CD4-positive, CD25-positive, alpha-beta regulatory T cell (primary cell): ENCODE measurements at regions not wholly inside any gene's neighbourhood (a gene's known extent, or its start where the extent isn't known, plus 50 kb on each side); places are given as distances from the start of the nearest gene placed in this dataset.
"Not testable (repeated sequence)": the region's sequence is repeated elsewhere in the genome, so short reads cannot be mapped to it uniquely, and the experiment has no call there.

Source experiments
- ATAC-seq, 2 donors: fragments of 150-1000 bp; cut with Tn5 transposase; one replicate each; pipeline ENCODE4 v1.10.0; 2021; ENCODE audit warnings: low read depth in 2 of 2, moderate number of reproducible peaks in 2 of 2, moderate library complexity in 1 of 2
- DNase-seq, 3 donors: peaks; one replicate each; pipeline versions ENCODE4 v3.0.0 to v3.0.0-alpha.2; 2012 to 2022; ENCODE audit warnings: mixed read lengths in 1 of 3
- H3K27ac ChIP-seq: one replicate; pipeline ENCODE4 v1.7.0; 2013; ENCODE audit warnings: mild to moderate bottlenecking, low read length; ENCODE audit not compliant: insufficient read depth, poor library complexity, severe bottlenecking
- H3K27me3 ChIP-seq: one replicate; pipeline ENCODE4 v1.7.0; 2013; ENCODE audit warnings: low read length; ENCODE audit not compliant: control insufficient read depth, insufficient read depth
- H3K36me3 ChIP-seq: one replicate; pipeline ENCODE4 v1.7.0; 2013; ENCODE audit warnings: mild to moderate bottlenecking, low read length, moderate library complexity; ENCODE audit not compliant: control insufficient read depth, insufficient read depth
- H3K4me1 ChIP-seq: 2 replicates; pipeline ENCODE4 v1.7.0; 2013; ENCODE audit warnings: mild to moderate bottlenecking, low read length; ENCODE audit not compliant: insufficient read depth, control insufficient read depth, poor library complexity, severe bottlenecking
- H3K4me3 ChIP-seq: one replicate; pipeline ENCODE4 v1.7.0; 2013; ENCODE audit warnings: low read depth, mild to moderate bottlenecking, low read length, moderate library complexity
- H3K9me3 ChIP-seq, 2 experiments: 1 replicate in 1 of 2; 2 replicates in 1 of 2; pipeline ENCODE4 v1.7.0; 2013; ENCODE audit warnings: low read length in 2 of 2, mild to moderate bottlenecking in 1 of 2, moderate library complexity in 1 of 2; ENCODE audit not compliant: control insufficient read depth in 2 of 2
- H3K27ac Mint-ChIP-seq, 3 donors: one replicate each; pipeline ENCODE4 v1.8.0; 2020 to 2022; ENCODE audit warnings: mild to moderate bottlenecking in 3 of 3, mixed read lengths in 3 of 3, moderate library complexity in 2 of 3
- H3K27me3 Mint-ChIP-seq: one replicate; pipeline ENCODE4 v1.8.0; 2022; ENCODE audit warnings: mild to moderate bottlenecking, mixed read lengths
- H3K36me3 Mint-ChIP-seq: one replicate; pipeline ENCODE4 v1.8.0; 2020; ENCODE audit warnings: mixed read lengths
- H3K4me1 Mint-ChIP-seq, 4 donors: one replicate each; pipeline ENCODE4 v1.8.0; 2020 to 2022; ENCODE audit warnings: mixed read lengths in 4 of 4, mild to moderate bottlenecking in 1 of 4
- H3K4me3 Mint-ChIP-seq, 4 donors: one replicate each; pipeline ENCODE4 v1.8.0; 2020 to 2022; ENCODE audit warnings: mild to moderate bottlenecking in 4 of 4, mixed read lengths in 4 of 4, moderate library complexity in 3 of 4
- H3K9me3 Mint-ChIP-seq, 7 donors: one replicate each; pipeline ENCODE4 v1.8.0; 2020 to 2022; ENCODE audit warnings: mixed read lengths in 7 of 7, mild to moderate bottlenecking in 3 of 7, moderate library complexity in 2 of 7

- no peaks in the 10 kb centered on the region for H3K4me1 ChIP-seq
- peaks cover 0 to 2% (median 0%) of the 10 kb centered on the region in 7 donors for H3K9me3 Mint-ChIP-seq
- no peak overlapping the region for H3K4me3 Mint-ChIP-seq
- no peaks in the 10 kb centered on the region for H3K36me3 ChIP-seq
- no peaks in the 10 kb centered on the region for H3K9me3 ChIP-seq
- peaks cover 0 to 11% (median 4%) of the 10 kb centered on the region in 4 donors for H3K4me1 Mint-ChIP-seq
- no peaks in the 10 kb centered on the region for H3K27me3 ChIP-seq
- no peak overlapping the region for H3K4me3 ChIP-seq
- no peak overlapping the region for H3K27ac ChIP-seq
- peaks cover 4% of the 10 kb centered on the region for H3K27me3 Mint-ChIP-seq
- DNase-seq (no peak), ATAC-seq (no peak)
- H3K27ac Mint-ChIP-seq = no peak overlapping the region
- H3K36me3 Mint-ChIP-seq = no peaks in the 10 kb centered on the region
These were observed 139.8 kb downstream of the DMAC1 start for GRCh38 chr9:7659766-7660165.

GRCh38 chr9:7656636-7657035 is 142.9 kb downstream of the DMAC1 start:
- H3K27me3 Mint-ChIP-seq = no peaks in the 10 kb centered on the region

GRCh38 chr9:7653262-7653661 is 146.3 kb downstream of the DMAC1 start:
- H3K27me3 Mint-ChIP-seq = no peaks in the 10 kb centered on the region
- H3K36me3 Mint-ChIP-seq = no peaks in the 10 kb centered on the region
- no peaks in the 10 kb centered on the region for H3K27me3 ChIP-seq
- no peak overlapping the region for H3K27ac ChIP-seq
- H3K4me3 ChIP-seq = no peak overlapping the region
- H3K9me3 Mint-ChIP-seq = peaks cover 0 to 2% (median 0%) of the 10 kb centered on the region in 7 donors
- H3K36me3 ChIP-seq = no peaks in the 10 kb centered on the region
- no peak for DNase-seq
- H3K4me1 ChIP-seq = no peaks in the 10 kb centered on the region
- no peaks in the 10 kb centered on the region for H3K9me3 ChIP-seq
- H3K4me3 Mint-ChIP-seq = no peak overlapping the region
- H3K27ac Mint-ChIP-seq = no peak overlapping the region
- H3K4me1 Mint-ChIP-seq = peaks cover 0 to 19% (median 7%) of the 10 kb centered on the region in 4 donors
- no peak for ATAC-seq

More at GRCh38 chr9:7656636-7657035, 142.9 kb downstream of the DMAC1 start:
- Histone ChIP-seq H3K36me3 (no peaks in the 10 kb centered on the region), H3K4me1 (no peaks in the 10 kb centered on the region), H3K4me3 (no peak overlapping the region), H3K27me3 (no peaks in the 10 kb centered on the region), H3K27ac (no peak overlapping the region), H3K9me3 (no peaks in the 10 kb centered on the region)
- ATAC-seq (no peak), DNase-seq (no peak)
- peaks cover 0 to 19% (median 7%) of the 10 kb centered on the region in 4 donors for H3K4me1 Mint-ChIP-seq
- no peaks in the 10 kb centered on the region for H3K36me3 Mint-ChIP-seq
- no peak overlapping the region for H3K4me3 Mint-ChIP-seq
- H3K9me3 Mint-ChIP-seq = peaks cover 0 to 2% (median 0%) of the 10 kb centered on the region in 7 donors
- H3K27ac Mint-ChIP-seq = peak overlapping the region in 1 of 3 donors; percentile 27

GRCh38 chr9:7640231-7640630 is 159.3 kb downstream of the DMAC1 start:
- DNase-seq (no peak), ATAC-seq (no peak)
- no peaks in the 10 kb centered on the region for H3K36me3 ChIP-seq
- H3K4me1 Mint-ChIP-seq = peaks cover 0 to 13% (median 3%) of the 10 kb centered on the region in 4 donors
- H3K27ac Mint-ChIP-seq = no peak overlapping the region
- no peaks in the 10 kb centered on the region for H3K36me3 Mint-ChIP-seq
- H3K27ac ChIP-seq = no peak overlapping the region
- H3K9me3 ChIP-seq = peaks cover 0 to 2% of the 10 kb centered on the region in 2 experiments
- H3K4me3 ChIP-seq = no peak overlapping the region
- H3K9me3 Mint-ChIP-seq = peaks cover 0 to 7% (median 0%) of the 10 kb centered on the region in 7 donors
- H3K4me3 Mint-ChIP-seq = no peak overlapping the region
- H3K27me3 ChIP-seq = no peaks in the 10 kb centered on the region
- H3K4me1 ChIP-seq = no peaks in the 10 kb centered on the region
- H3K27me3 Mint-ChIP-seq = peaks cover 4% of the 10 kb centered on the region

- no peaks in the 10 kb centered on the region for H3K36me3 ChIP-seq
- H3K9me3 ChIP-seq = no peaks in the 10 kb centered on the region
- DNase-seq (no peak), ATAC-seq (no peak)
- no peaks in the 10 kb centered on the region for H3K27me3 ChIP-seq
- no peaks in the 10 kb centered on the region for H3K36me3 Mint-ChIP-seq
- H3K27me3 Mint-ChIP-seq = peaks cover 4% of the 10 kb centered on the region
- H3K9me3 Mint-ChIP-seq = peaks cover 0 to 2% (median 0%) of the 10 kb centered on the region in 7 donors
- H3K4me1 ChIP-seq = no peaks in the 10 kb centered on the region
- H3K27ac ChIP-seq = no peak overlapping the region
- no peak overlapping the region for H3K4me3 Mint-ChIP-seq
- no peak overlapping the region for H3K4me3 ChIP-seq
- H3K27ac Mint-ChIP-seq = no peak overlapping the region
- peaks cover 0 to 13% (median 4%) of the 10 kb centered on the region in 4 donors for H3K4me1 Mint-ChIP-seq
These were observed 160.1 kb downstream of the DMAC1 start for GRCh38 chr9:7639471-7639870.

GRCh38 chr9:7636838-7637467 is 162.6 kb downstream of the DMAC1 start:
- no peaks in the 10 kb centered on the region for H3K4me1 ChIP-seq
- Mint-ChIP-seq H3K9me3 (peaks cover 0 to 3% (median 0%) of the 10 kb centered on the region in 7 donors), H3K4me1 (peaks cover 0 to 8% (median 3%) of the 10 kb centered on the region in 4 donors), H3K27me3 (peaks cover 4% of the 10 kb centered on the region), H3K36me3 (no peaks in the 10 kb centered on the region), H3K4me3 (no peak overlapping the region), H3K27ac (peak overlapping the region in 1 of 3 donors; percentile 20)
- no peaks in the 10 kb centered on the region for H3K36me3 ChIP-seq
- H3K27me3 ChIP-seq = no peaks in the 10 kb centered on the region
- ATAC-seq = no peak
- no peak overlapping the region for H3K4me3 ChIP-seq
- H3K9me3 ChIP-seq = no peaks in the 10 kb centered on the region
- H3K27ac ChIP-seq = no peak overlapping the region
- DNase-seq = no peak

GRCh38 chr9:7636309-7636708 is 163.3 kb downstream of the DMAC1 start:
- DNase-seq (no peak), ATAC-seq (no peak)
- H3K4me1 ChIP-seq = no peaks in the 10 kb centered on the region
- Mint-ChIP-seq H3K27ac (no peak overlapping the region), H3K36me3 (no peaks in the 10 kb centered on the region), H3K9me3 (peaks cover 0 to 4% (median 2%) of the 10 kb centered on the region in 7 donors), H3K4me1 (peaks cover 0 to 8% (median 3%) of the 10 kb centered on the region in 4 donors), H3K4me3 (no peak overlapping the region), H3K27me3 (peaks cover 4% of the 10 kb centered on the region)
- no peak overlapping the region for H3K27ac ChIP-seq
- no peaks in the 10 kb centered on the region for H3K27me3 ChIP-seq
- H3K36me3 ChIP-seq = no peaks in the 10 kb centered on the region
- H3K4me3 ChIP-seq = no peak overlapping the region
- no peaks in the 10 kb centered on the region for H3K9me3 ChIP-seq

- not testable (repeated sequence) for H3K36me3 ChIP-seq, H3K27me3 Mint-ChIP-seq, H3K27ac ChIP-seq, H3K9me3 ChIP-seq, H3K27me3 ChIP-seq
- Mint-ChIP-seq H3K4me3 (peak overlapping the region; percentile 62 to 78 (median 74)), H3K27ac (peak overlapping the region; percentile 18 to 88 (median 86)), H3K9me3 (peaks cover 3 to 38% (median 9%) of the 10 kb centered on the region in 7 donors), H3K36me3 (peaks cover 24% of the 10 kb centered on the region), H3K4me1 (peaks cover 10 to 30% (median 20%) of the 10 kb centered on the region in 4 donors)
- DNase-seq (peak; percentile 10 to 88 (median 66)), ATAC-seq (peak; percentile 46 to 73)
- Histone ChIP-seq H3K4me3 (peak overlapping the region; percentile 55), H3K4me1 (peaks cover 18% of the 10 kb centered on the region)
These were observed 173.0 kb downstream of the DMAC1 start for GRCh38 chr9:7626571-7627029.
